ENCODE measurements at regions not wholly inside any gene's neighbourhood (a gene's known extent, or its start where the extent isn't known, plus 50 kb on each side); places are given as distances from the start of the nearest gene placed in this dataset.

- no peak overlapping the region for H3K9ac ChIP-seq (ENCODE audit: low read depth, low read length)
- H3K4me3 ChIP-seq (ENCODE audit: low read length): no peak overlapping the region
- no peaks in the 10 kb centered on the region for H3K4me1 ChIP-seq (ENCODE audit: insufficient read depth, low read length)
- no peaks in the 10 kb centered on the region for H3K36me3 ChIP-seq (ENCODE audit: insufficient read depth, low read depth, low read length)
- no peak overlapping the region for H3K27ac ChIP-seq (ENCODE audit: low read length)
- no peaks in the 10 kb centered on the region for H3K9me3 ChIP-seq (ENCODE audit: insufficient read depth, low read depth, low read length)
- no peaks in the 10 kb centered on the region for H3K27me3 ChIP-seq (ENCODE audit: insufficient read depth, low read length)
Observed at GRCh38 chr6:4521070-4521469, 255.1 kb upstream of the CDYL start.

GRCh38 chr6:4518506-4518905 is 257.7 kb upstream of the CDYL start:
- no peaks in the 10 kb centered on the region for H3K4me1 ChIP-seq (ENCODE audit: insufficient read depth, low read length)
- no peaks in the 10 kb centered on the region for H3K9me3 ChIP-seq (ENCODE audit: insufficient read depth, low read depth, low read length)
- no peaks in the 10 kb centered on the region for H3K36me3 ChIP-seq (ENCODE audit: insufficient read depth, low read depth, low read length)
- H3K9ac ChIP-seq (ENCODE audit: low read depth, low read length): no peak overlapping the region
- H3K27ac ChIP-seq (ENCODE audit: low read length): no peak overlapping the region
- H3K4me3 ChIP-seq (ENCODE audit: low read length): no peak overlapping the region
- H3K27me3 ChIP-seq (ENCODE audit: insufficient read depth, low read length): no peaks in the 10 kb centered on the region

GRCh38 chr6:4516206-4516605 is 260.0 kb upstream of the CDYL start:
- peaks cover 6% of the 10 kb centered on the region; the same call in 1 of the 2 replicates for H3K27me3 ChIP-seq (ENCODE audit: insufficient read depth, low read length)
- no peak overlapping the region for H3K9ac ChIP-seq (ENCODE audit: low read depth, low read length)
- no peaks in the 10 kb centered on the region for H3K4me1 ChIP-seq (ENCODE audit: insufficient read depth, low read length)
- H3K4me3 ChIP-seq (ENCODE audit: low read length): no peak overlapping the region
- H3K36me3 ChIP-seq (ENCODE audit: insufficient read depth, low read depth, low read length): no peaks in the 10 kb centered on the region
- H3K9me3 ChIP-seq (ENCODE audit: insufficient read depth, low read depth, low read length): no peaks in the 10 kb centered on the region
- no peak overlapping the region for H3K27ac ChIP-seq (ENCODE audit: low read length)

DNA sequence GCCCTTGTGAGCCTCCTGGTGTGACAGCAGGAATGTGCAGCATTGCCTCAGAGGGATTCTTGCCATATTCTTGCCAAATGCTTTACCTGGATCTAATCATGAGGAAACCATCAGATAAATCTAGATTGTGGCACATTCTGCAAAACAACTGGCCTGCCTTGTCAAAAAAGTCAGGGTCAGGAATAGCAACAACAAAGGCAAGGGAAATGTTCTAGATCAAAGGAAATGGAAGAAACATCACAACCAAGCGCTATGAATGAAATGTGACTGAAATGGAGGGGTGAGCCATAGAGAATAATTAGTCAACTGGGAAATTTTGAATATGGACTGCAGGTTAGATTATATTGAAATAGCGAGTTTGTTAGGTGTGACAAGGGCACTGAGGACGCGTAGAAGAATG is 262.6 kb upstream of the CDYL start:
- no peak overlapping the region for H3K4me3 ChIP-seq (ENCODE audit: low read length)
- no peaks in the 10 kb centered on the region for H3K9me3 ChIP-seq (ENCODE audit: insufficient read depth, low read depth, low read length)
- H3K4me1 ChIP-seq (ENCODE audit: insufficient read depth, low read length): peaks cover 5% of the 10 kb centered on the region; the same call in 1 of the 2 replicates
- no peak overlapping the region for H3K9ac ChIP-seq (ENCODE audit: low read depth, low read length)
- peaks cover 6% of the 10 kb centered on the region; the same call in 1 of the 2 replicates for H3K27me3 ChIP-seq (ENCODE audit: insufficient read depth, low read length)
- no peaks in the 10 kb centered on the region for H3K36me3 ChIP-seq (ENCODE audit: insufficient read depth, low read depth, low read length)
- no peak overlapping the region for H3K27ac ChIP-seq (ENCODE audit: low read length)

GRCh38 chr6:4512051-4512471 is 264.1 kb upstream of the CDYL start:
- Histone ChIP-seq H3K4me1 (ENCODE audit: insufficient read depth, low read length) (peaks cover 5% of the 10 kb centered on the region; the same call in 1 of the 2 replicates), H3K27me3 (ENCODE audit: insufficient read depth, low read length) (peaks cover 6% of the 10 kb centered on the region; the same call in 1 of the 2 replicates), H3K27ac (ENCODE audit: low read length) (no peak overlapping the region), H3K4me3 (ENCODE audit: low read length) (no peak overlapping the region), H3K9me3 (ENCODE audit: insufficient read depth, low read depth, low read length) (no peaks in the 10 kb centered on the region), H3K36me3 (ENCODE audit: insufficient read depth, low read depth, low read length) (no peaks in the 10 kb centered on the region), H3K9ac (ENCODE audit: low read depth, low read length) (no peak overlapping the region)

DNA sequence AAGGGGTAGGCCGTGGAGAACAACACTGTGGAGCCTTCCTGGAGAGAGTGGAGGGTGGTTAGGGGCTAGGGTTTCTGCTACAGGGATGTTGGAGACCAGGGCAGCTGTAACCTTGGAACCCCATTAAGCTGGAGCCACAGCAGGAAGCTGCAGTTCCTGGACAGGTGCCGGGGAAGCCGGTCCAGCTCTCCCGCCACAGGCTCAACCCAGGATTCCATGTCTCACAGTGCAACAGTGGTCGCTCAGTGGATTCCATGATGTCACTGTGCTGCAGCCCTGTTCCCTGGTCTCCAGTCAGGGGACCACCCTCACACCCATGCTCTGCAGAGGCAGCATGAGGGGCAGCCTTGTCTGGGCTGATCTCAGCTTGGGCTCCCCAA is 264.6 kb upstream of the CDYL start:
- Histone ChIP-seq H3K9me3 (ENCODE audit: insufficient read depth, low read depth, low read length) (no peaks in the 10 kb centered on the region), H3K9ac (ENCODE audit: low read depth, low read length) (no peak overlapping the region), H3K27ac (ENCODE audit: low read length) (no peak overlapping the region), H3K36me3 (ENCODE audit: insufficient read depth, low read depth, low read length) (no peaks in the 10 kb centered on the region), H3K27me3 (ENCODE audit: insufficient read depth, low read length) (peaks cover 6% of the 10 kb centered on the region; the same call in 1 of the 2 replicates), H3K4me3 (ENCODE audit: low read length) (no peak overlapping the region), H3K4me1 (ENCODE audit: insufficient read depth, low read length) (peaks cover 5% of the 10 kb centered on the region; the same call in 1 of the 2 replicates)

- no peak overlapping the region for H3K4me3 ChIP-seq (ENCODE audit: low read length)
- H3K9me3 ChIP-seq (ENCODE audit: insufficient read depth, low read depth, low read length): no peaks in the 10 kb centered on the region
- peaks cover 5% of the 10 kb centered on the region; the same call in 1 of the 2 replicates for H3K4me1 ChIP-seq (ENCODE audit: insufficient read depth, low read length)
- H3K36me3 ChIP-seq (ENCODE audit: insufficient read depth, low read depth, low read length): no peaks in the 10 kb centered on the region
- H3K9ac ChIP-seq (ENCODE audit: low read depth, low read length): no peak overlapping the region
- peaks cover 6% of the 10 kb centered on the region; the same call in 1 of the 2 replicates for H3K27me3 ChIP-seq (ENCODE audit: insufficient read depth, low read length)
- no peak overlapping the region for H3K27ac ChIP-seq (ENCODE audit: low read length)
Observed at GRCh38 chr6:4510906-4511640, 265.1 kb upstream of the CDYL start.

- H3K4me1 ChIP-seq (ENCODE audit: insufficient read depth, low read length): peaks cover 5% of the 10 kb centered on the region; the same call in 1 of the 2 replicates
- H3K27me3 ChIP-seq (ENCODE audit: insufficient read depth, low read length): peaks cover 6% of the 10 kb centered on the region; the same call in 1 of the 2 replicates
- no peak overlapping the region for H3K27ac ChIP-seq (ENCODE audit: low read length)
Observed at GRCh38 chr6:4510317-4510716, 265.9 kb upstream of the CDYL start.

GRCh38 chr6:4509506-4509905 is 266.7 kb upstream of the CDYL start:
- H3K4me3 ChIP-seq (ENCODE audit: low read length): no peak overlapping the region
- no peak overlapping the region for H3K9ac ChIP-seq (ENCODE audit: low read depth, low read length)
- no peak overlapping the region for H3K27ac ChIP-seq (ENCODE audit: low read length)
- no peaks in the 10 kb centered on the region for H3K36me3 ChIP-seq (ENCODE audit: insufficient read depth, low read depth, low read length)
- peaks cover 7% of the 10 kb centered on the region; the same call in 1 of the 2 replicates for H3K4me1 ChIP-seq (ENCODE audit: insufficient read depth, low read length)
- H3K27me3 ChIP-seq (ENCODE audit: insufficient read depth, low read length): peaks cover 6% of the 10 kb centered on the region; the same call in 1 of the 2 replicates
- H3K9me3 ChIP-seq (ENCODE audit: insufficient read depth, low read depth, low read length): no peaks in the 10 kb centered on the region

More at GRCh38 chr6:4510317-4510716, 265.9 kb upstream of the CDYL start:
- H3K36me3 ChIP-seq (ENCODE audit: insufficient read depth, low read depth, low read length): no peaks in the 10 kb centered on the region
- H3K9me3 ChIP-seq (ENCODE audit: insufficient read depth, low read depth, low read length): no peaks in the 10 kb centered on the region
- H3K9ac ChIP-seq (ENCODE audit: low read depth, low read length): no peak overlapping the region
- no peak overlapping the region for H3K4me3 ChIP-seq (ENCODE audit: low read length)

DNA sequence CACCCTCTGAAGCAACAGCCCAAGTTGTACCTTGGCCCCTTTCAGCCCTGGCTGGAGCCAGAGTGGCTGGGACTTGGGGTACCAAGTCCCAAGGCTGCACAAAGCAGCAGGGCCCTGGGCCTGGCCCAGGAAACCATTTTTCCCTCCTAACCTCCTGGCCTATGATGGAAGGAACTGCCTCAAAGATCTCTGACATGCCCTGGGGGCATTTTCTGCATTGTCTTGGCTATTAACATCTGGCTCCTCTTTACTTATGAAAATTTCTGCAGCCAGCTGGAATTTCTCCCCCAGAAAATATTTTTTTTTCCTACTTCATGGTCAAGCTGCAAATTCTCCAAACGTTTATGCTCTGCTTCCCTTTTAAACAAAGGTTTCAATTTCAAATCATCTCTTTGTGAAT is 269.4 kb upstream of the CDYL start:
- H3K4me1 ChIP-seq (ENCODE audit: insufficient read depth, low read length): peaks cover 21% of the 10 kb centered on the region
- no peak overlapping the region for H3K9ac ChIP-seq (ENCODE audit: low read depth, low read length)
- H3K27ac ChIP-seq (ENCODE audit: low read length): no peak overlapping the region
- no peaks in the 10 kb centered on the region for H3K36me3 ChIP-seq (ENCODE audit: insufficient read depth, low read depth, low read length)
- peaks cover 2% of the 10 kb centered on the region; the same call in 1 of the 2 replicates for H3K27me3 ChIP-seq (ENCODE audit: insufficient read depth, low read length)
- no peak overlapping the region for H3K4me3 ChIP-seq (ENCODE audit: low read length)
- no peaks in the 10 kb centered on the region for H3K9me3 ChIP-seq (ENCODE audit: insufficient read depth, low read depth, low read length)

DNA sequence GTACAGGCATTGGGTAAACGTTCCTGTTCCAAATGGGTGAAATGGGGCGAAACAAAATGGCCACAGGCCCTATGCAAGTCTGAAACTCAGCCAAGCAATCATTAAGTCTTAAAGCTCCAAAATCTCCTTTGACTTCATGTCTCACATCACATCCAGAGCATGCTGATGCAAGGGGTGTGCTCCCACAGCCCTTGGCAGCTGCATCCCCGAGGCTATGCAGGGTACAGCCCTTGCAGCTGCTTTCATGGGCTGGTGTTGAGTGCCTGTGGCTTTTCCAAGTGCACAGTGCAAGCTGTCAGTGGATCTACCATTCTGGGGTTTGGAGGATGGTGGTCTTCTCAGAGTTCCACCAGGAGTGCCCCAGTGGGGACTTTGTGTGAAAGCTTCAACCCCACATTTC is 270.0 kb upstream of the CDYL start:
- no peaks in the 10 kb centered on the region for H3K27me3 ChIP-seq (ENCODE audit: insufficient read depth, low read length)
- peaks cover 21% of the 10 kb centered on the region for H3K4me1 ChIP-seq (ENCODE audit: insufficient read depth, low read length)
- H3K27ac ChIP-seq (ENCODE audit: low read length): no peak overlapping the region
- H3K9ac ChIP-seq (ENCODE audit: low read depth, low read length): no peak overlapping the region
- no peak overlapping the region for H3K4me3 ChIP-seq (ENCODE audit: low read length)
- H3K9me3 ChIP-seq (ENCODE audit: insufficient read depth, low read depth, low read length): no peaks in the 10 kb centered on the region
- no peaks in the 10 kb centered on the region for H3K36me3 ChIP-seq (ENCODE audit: insufficient read depth, low read depth, low read length)

DNA sequence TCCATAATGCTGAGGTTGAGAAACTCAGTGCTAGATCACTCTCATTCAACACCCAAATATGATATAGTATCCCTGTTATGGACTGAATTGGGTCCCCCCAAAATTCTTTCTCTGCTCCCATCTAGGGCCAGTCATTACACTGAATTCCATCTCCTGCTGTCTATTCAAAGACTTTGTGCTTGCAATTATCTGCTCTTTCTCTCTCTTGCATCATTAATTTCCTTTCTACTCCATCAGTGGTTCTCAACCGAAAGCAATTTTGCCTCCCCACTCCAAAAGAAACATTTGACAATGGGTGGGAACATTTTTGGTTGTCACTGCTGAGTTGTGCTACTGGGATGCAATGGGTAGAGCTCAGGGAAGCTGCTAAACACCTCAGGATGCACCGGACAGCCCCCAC is 271.5 kb upstream of the CDYL start:
- Histone ChIP-seq H3K4me3 (ENCODE audit: low read length) (no peak overlapping the region), H3K4me1 (ENCODE audit: insufficient read depth, low read length) (peaks cover 21% of the 10 kb centered on the region), H3K9ac (ENCODE audit: low read depth, low read length) (no peak overlapping the region), H3K9me3 (ENCODE audit: insufficient read depth, low read depth, low read length) (no peaks in the 10 kb centered on the region), H3K36me3 (ENCODE audit: insufficient read depth, low read depth, low read length) (no peaks in the 10 kb centered on the region), H3K27ac (ENCODE audit: low read length) (no peak overlapping the region), H3K27me3 (ENCODE audit: insufficient read depth, low read length) (no peaks in the 10 kb centered on the region)

Measured in iPS-20b (cell line).